ENCODE measurements at regions not wholly inside any gene's neighbourhood (a gene's known extent, or its start where the extent isn't known, plus 50 kb on each side); places are given as distances from the start of the nearest gene placed in this dataset.

DNA sequence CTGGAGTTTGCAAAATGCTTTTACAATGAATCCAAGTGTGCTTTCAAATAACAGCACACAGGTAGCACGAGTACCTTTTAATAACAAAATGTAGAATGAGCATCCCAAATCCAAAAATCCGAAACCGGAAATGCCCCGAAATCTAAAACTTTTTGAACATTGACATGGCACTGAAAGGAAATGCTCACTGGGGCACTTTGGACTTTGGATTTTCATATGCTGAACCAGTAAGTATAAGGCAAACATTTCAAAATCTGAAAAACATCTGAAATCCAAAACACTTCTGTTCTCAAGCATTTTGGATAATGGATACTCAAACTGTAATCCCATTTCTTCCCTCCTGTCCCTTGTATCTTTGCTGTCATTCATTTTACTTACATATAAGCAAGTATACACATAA is 50.1 kb downstream of the GCNT4 start:
- TF ChIP-seq, protein P1, sequence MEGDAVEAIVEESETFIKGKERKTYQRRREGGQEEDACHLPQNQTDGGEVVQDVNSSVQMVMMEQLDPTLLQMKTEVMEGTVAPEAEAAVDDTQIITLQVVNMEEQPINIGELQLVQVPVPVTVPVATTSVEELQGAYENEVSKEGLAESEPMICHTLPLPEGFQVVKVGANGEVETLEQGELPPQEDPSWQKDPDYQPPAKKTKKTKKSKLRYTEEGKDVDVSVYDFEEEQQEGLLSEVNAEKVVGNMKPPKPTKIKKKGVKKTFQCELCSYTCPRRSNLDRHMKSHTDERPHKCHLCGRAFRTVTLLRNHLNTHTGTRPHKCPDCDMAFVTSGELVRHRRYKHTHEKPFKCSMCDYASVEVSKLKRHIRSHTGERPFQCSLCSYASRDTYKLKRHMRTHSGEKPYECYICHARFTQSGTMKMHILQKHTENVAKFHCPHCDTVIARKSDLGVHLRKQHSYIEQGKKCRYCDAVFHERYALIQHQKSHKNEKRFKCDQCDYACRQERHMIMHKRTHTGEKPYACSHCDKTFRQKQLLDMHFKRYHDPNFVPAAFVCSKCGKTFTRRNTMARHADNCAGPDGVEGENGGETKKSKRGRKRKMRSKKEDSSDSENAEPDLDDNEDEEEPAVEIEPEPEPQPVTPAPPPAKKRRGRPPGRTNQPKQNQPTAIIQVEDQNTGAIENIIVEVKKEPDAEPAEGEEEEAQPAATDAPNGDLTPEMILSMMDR (IDR thresholded peaks at IDR 0.05): no peak
- TF ChIP-seq MYBL2 (CRISPR knock-in tag; IDR thresholded peaks at IDR 0.05) (no peak), JUN (CRISPR knock-in tag; IDR thresholded peaks at IDR 0.05) (no peak), FOXK1 (CRISPR knock-in tag; IDR thresholded peaks at IDR 0.05) (no peak), HMGXB4 (CRISPR knock-in tag; IDR thresholded peaks at IDR 0.05) (no peak), NFYB (CRISPR knock-in tag; conservative IDR thresholded peaks at IDR 0.05; ENCODE audit: low read depth) (no peak), USF1 (CRISPR knock-in tag; IDR thresholded peaks at IDR 0.05) (no peak), SP1 (CRISPR knock-in tag; conservative IDR thresholded peaks at IDR 0.05) (no peak), ZNF121 (CRISPR knock-in tag; IDR thresholded peaks at IDR 0.05) (no peak), ETV6 (CRISPR knock-in tag; IDR thresholded peaks at IDR 0.05) (no peak), RELA (CRISPR knock-in tag; IDR thresholded peaks at IDR 0.05; ENCODE audit: borderline replicate concordance) (no peak), ATF1 (CRISPR knock-in tag; IDR thresholded peaks at IDR 0.05) (no peak)
